ENCODE measurements at regions not wholly inside any gene's neighbourhood (a gene's known extent, or its start where the extent isn't known, plus 50 kb on each side); places are given as distances from the start of the nearest gene placed in this dataset.

DNA sequence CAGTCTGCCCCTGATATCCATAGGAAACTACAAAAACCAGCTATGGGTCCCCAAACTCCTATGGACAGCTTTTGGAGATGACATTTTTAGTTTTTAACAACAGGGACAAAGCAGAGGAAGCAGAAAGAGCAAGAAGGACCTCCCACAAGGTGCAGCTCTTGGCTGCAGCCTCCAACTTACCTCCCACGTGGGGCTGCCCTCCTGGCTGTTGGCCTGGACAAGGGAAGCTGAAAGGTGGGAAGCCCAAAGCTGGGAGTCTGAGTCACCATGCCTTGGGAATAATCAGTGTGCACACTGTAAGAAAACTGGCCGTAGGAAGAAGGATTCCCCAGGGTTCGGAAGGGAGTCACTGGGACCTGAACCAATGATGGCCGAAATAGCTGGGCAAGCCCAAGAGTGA, 51.8 kb upstream of the PAX1 start:
- no peak for DNase-seq (ENCODE audit: low read depth)

DNA sequence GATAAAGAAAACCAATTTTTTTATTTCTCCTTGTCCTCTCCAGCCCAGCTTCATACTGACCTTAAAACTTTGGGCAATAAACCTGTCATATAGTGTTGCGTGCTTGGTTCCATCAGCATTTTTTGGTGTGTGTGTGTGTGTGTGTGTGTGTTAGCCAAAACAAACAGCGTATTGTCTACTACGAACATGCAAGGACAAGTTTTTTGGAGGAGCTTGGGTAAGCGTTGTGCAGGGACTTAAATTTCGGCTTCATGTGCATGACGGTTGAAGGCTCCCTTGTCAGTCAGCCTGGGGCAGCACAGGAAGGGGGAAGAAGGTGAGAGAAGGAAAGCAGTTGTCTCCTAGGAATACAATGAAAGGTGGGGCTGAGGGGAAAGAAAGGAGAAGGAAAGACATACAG, 62.0 kb upstream of the PAX1 start:
- no peak for DNase-seq (ENCODE audit: low read depth)

DNA sequence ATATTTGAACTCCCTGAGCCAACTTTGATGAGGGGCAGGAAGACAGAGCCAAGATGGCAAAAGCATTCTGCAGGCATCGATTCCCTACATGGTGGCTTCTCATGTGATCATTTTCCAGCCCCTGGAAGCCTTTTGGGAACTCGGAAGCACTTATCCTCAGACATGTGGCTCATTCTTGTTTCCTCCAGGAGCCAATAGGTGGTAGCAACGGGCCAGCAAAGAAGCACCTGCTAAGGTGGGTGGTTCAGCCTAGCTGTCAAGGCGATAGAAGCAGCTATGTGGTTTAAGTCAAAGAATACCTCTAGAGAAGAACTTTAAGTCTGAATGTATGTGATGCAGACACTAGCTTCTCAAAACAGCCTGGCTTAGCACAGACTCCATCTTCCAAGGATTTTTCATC, 64.9 kb upstream of the PAX1 start:
- no peak for DNase-seq (ENCODE audit: low read depth)

DNA sequence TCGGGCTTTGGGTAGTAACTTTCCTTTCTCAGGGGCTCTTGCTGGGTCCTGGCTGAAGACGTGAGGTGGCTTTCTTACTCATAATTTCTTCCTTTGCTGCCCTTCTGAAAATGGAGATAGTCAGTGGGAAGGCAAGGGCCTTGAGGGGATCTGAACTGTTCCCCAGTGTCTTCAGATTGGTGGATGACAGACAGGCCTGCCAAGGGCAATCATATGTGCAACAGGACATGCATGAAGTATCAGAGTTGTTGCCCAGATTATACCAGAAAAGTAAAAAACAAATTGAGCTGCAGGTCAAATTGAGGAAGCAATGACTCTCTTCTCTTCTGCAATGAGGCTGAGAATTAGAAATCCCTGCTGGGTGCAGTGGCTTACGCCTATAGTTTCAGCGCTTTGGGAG, 71.6 kb upstream of the PAX1 start:
- DNase-seq (ENCODE audit: low read depth), result no peak

DNA sequence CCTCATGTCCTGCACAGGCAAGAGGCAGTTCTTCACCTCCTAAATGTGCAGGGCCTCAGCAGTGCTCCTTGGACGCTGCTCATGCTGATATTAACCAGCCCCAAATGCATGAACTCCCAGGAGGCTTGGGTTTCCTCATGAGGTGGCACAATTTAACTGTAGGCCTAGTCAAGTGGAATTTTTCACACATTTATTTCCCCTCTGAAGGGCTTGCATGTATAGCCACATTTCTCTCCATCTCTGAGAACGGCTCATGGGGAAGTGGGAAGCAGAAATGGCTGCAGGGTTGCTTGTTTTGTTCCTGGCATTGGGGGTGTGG, 72.8 kb upstream of the PAX1 start:
- no peak for DNase-seq (ENCODE audit: low read depth)

DNA sequence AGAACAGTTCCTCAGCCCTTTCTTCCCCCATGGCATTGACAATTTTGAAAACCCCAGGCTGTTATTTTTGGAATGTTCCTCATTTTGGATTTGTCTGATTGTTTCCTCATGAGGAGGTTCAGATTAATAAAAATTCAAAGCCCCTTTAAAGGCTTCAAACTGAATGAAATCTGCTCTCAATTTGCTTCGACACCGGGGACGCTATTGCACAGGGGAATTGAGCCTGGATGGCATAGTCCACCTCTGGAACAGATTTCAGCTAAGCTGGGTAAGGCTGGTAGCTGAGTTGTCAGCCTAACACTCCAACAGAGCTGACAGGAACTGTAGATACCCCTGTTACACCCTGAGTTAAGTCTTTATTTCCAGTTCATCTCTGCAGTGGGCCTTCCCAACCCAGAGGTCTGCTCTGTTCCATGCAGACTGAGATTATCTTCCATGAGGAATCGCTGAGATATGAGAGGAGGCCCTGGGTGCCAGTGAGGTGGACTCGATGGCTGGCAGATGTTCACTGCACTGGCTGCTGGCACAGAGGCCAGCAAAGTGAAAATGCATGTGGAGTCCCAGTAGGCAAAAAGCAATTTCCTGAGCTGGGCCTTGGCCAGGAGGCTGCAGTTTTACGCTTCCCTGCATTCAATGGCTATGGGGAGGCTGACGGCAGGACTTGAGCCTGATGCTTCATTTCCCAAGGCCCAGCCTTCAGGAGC, 73.3 kb upstream of the PAX1 start:
- DNase-seq (ENCODE audit: low read depth), result no peak

DNA sequence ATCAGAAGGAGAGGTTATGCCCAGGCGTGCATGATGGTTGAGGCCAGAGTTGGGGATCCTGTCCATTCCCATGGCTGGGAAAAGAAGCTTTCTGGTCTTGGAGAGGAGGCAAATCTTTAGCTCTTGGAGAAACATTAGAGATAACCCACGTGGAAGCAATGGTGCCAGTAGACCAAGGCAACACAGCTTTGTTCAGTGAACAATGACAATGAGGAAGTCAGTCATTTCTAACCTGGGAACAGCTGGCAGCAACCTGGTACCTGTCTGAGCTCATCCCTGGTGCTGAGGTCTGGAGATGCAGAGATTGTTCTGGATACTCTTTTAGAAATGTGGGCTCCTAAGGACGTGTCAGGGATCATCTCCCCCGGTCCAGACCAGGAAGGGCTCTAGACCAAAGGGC, 76.7 kb upstream of the PAX1 start:
- no peak for DNase-seq (ENCODE audit: low read depth)

DNA sequence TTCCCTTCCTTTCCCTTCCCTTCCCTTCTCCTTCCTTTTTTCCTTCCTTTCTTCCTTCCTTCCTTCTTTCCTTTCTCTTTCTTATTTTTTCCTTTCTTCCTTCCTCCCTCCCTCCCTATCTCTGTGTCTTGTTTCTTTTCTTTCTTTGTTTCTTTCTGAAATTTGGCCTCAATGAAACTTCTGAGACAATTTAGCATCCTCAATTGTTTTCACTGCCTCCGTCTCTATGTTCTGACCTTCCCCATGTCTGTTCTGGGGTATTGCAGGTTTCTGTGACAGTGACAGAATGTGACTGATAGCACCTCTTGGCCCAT, 81.7 kb upstream of the PAX1 start:
- DNase-seq (ENCODE audit: low read depth), result no peak

DNA sequence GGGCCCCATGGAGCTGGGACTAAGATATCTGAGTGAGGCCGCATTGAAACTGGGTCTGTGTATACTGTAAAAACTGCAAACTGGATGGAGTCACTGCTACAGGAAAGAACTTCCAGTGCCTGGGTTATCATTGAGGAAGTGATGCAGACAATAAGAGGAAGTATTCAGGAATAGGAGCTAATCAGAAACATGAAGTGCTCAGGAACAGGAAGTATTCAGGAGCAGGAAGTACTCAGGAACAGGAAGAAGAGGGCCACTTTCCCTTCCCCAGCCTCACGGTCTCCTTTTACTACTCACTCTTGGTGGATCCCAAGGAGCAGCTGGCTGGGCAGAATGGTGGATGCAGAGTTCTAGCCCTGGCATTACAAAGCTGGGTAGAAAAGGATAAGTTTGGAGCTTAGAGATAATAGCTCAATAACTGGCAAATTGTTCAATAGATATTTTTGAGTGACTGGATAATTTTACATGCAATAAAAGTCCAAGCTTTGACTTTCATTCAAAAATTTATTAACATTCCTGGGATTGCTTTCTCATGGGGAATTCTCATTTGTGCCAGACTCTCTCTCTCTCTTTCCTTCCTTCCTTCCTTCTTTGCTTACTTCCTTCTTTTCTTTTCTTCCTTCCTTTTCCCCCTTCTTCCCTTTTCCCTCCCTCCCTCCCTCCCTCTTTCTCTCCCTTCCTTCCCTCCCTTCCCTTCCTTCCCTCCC, 82.2 kb upstream of the PAX1 start:
- no peak for DNase-seq (ENCODE audit: low read depth)

DNA sequence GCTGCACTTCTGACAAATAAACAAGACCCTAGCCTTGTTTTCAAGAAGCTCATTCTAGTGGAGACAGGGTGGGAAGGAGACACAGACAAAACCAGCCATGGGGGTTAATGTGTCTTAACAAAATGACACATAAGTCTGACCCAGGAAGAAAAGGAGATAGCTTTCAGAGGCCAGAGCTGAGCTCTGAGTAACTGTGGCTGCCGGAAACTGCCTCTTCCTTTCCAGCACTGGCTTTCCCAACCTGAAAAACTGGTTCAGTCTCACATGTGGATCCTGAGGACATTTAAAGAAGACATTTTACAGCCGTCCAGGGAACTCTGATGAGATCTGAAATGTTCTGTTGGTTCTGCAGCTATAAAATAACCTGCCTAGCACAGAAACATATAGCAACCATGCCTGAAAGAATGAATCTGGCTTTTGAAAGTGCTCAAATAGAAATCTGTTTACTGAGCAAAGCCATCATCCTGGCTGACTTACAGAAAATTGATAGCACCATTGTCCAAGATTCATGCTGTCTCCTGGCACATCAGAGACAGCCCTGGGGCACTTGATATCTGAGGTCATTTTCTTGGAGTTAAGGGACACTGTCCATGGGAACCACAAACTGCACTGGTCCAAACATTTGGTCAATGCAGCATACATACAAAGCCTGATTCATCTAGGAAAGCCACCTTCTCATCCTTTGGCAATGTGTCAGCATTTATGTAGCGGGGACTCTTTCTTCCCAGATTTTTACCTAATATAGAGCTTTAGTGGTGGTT, 83.2 kb upstream of the PAX1 start:
- no peak for DNase-seq (ENCODE audit: low read depth)

DNA sequence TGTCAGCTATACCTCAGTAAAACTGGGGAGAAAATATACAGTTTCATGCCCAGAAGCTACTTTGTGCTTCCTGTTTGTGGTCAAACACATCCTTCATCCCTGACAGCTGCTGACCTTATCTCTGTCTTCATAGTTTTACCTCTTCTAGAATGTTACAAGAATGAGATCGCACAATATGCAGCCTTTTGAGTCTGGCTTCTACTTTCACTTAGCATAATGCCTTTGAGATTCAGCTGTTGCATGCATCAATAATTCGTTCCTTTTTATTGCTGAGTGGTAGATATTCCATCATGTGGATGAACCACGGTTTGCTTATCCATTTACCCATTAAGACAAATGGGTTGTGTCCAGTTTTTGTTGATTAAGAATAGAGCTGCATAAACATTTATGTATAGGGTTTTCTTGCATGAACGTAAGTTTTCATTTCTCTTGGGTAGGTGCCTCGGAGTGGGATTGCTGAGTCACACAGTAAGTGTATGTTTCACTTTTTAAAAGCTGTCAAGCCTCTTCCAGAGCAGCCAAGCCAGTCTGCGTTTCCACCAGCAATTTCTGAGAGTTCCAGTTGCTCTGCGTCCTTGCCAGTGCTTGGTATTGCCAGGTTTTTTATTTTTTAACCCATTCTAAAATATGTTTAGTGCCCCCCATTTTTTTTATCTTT, 86.6 kb upstream of the PAX1 start:
- DNase-seq (ENCODE audit: low read depth), result no peak

DNA sequence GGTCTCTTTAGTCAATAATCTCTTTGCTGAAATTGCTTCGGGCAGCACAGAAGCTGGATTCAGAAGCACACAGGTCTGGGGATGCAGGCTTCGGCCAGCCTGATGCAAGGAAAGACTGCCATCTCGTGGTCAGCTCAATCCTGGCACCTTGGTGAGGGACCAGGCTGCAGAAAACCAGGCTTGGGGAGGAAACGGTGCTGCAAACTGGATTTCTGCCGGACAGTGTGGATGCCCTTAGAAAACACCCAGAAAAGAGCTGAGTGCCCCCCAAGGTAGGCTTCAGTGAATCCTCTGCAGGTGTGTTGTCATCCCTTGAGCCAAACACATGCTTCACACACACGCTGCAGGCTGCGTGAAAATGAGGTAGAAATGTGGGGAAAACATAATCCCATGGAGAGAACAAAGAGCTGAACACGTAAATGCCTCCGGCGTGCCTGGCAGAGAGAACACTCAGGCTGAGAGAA, 89.8 kb upstream of the PAX1 start:
- peak; percentile 16 for DNase-seq (ENCODE audit: low read depth)

DNA sequence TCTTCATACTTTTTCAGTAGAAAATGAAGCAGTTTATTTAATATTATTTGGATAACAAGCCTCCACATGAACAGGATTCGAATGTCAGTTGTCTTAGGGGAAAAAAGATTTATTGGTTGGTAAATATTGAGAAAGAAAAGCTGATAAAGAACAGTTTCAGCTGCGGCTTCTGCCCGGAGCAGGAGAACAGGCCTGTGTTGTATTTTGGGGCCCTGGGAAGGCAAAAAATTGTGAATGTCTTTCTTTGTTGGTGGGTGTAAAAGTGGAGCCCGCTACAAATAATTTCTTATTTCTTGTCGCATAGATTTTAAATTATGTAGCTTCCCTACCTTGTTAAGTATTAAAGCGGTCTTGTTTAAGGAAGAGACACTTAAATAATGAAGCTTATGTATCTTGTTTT, 90.5 kb upstream of the PAX1 start:
- no peak for DNase-seq (ENCODE audit: low read depth)

DNA sequence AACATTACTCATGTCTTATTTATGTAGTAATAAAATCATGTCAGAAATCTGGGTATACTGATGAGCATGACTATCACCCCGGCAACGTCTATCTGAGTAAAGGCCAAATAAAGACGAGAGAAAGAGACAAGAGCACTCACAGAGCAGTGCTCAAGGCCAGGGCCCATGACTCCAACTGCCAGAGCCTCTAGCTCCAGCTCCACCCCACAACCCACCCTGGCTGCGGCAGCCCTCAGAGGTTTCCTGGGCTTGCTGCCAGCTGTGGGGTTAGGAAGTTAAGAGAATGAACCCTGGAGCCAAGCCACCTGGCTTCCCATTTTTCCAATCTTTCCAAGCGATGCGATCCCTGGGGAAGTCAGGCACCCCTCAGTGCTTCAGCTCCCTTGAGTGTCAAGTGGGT, 92.0 kb upstream of the PAX1 start:
- no peak for DNase-seq (ENCODE audit: low read depth)

DNA sequence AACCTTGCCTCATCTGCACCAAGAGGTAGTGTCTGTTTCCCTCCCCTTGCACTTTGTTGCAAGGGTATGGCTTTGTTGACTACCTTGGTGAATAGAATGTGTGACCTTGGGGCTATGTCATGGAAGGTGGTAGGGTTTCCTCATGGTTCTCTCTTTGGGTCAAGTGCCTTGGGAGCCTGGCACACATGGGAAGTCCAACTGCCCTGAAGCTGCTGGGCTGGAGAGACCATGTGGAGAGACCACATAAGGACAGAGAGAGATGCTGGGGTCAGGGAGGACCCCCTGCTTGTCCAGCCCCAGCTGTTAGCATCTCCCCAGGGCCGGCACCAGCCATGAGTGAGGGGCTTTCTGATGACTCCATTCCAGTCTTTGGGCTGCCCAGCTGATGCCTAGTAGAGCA, 95.5 kb upstream of the PAX1 start:
- no peak for DNase-seq (ENCODE audit: low read depth)

DNA sequence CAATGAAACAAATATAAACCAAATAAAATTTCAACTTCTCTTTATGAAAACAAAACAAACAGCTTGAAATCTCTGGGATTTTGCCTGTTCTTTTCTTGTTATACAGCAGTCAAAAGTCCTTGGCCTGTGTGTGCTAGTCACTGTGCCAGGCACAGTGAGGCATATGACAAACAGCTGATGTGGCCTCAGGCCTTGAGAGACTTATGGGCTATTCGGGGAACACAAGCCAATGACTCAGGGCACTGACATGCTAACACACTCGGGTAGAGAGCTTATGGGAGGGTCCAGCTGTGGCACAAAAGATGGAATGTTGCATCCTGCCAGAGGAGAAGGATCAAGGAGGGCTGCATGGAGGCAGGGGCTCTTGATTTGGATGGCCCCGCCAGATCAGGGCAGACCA, 95.4 kb upstream of the NKX2-2 start:
- no peak for DNase-seq (ENCODE audit: low read depth)

DNA sequence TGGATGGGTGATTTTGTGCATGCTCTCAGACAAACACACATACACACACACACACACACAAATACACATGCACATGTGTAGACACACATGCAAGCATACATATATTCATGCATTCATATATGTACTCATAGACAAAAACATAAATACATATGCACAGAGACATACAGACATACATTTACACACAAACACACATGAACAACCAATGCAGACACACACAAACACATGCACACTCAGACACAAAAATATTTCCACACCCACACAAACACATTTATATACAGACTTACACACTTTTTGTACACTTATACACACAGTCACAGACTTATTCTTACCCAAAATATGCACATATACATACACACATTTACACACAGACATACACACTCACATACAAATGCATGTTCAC, 94.9 kb upstream of the NKX2-2 start:
- no peak for DNase-seq (ENCODE audit: low read depth)

DNA sequence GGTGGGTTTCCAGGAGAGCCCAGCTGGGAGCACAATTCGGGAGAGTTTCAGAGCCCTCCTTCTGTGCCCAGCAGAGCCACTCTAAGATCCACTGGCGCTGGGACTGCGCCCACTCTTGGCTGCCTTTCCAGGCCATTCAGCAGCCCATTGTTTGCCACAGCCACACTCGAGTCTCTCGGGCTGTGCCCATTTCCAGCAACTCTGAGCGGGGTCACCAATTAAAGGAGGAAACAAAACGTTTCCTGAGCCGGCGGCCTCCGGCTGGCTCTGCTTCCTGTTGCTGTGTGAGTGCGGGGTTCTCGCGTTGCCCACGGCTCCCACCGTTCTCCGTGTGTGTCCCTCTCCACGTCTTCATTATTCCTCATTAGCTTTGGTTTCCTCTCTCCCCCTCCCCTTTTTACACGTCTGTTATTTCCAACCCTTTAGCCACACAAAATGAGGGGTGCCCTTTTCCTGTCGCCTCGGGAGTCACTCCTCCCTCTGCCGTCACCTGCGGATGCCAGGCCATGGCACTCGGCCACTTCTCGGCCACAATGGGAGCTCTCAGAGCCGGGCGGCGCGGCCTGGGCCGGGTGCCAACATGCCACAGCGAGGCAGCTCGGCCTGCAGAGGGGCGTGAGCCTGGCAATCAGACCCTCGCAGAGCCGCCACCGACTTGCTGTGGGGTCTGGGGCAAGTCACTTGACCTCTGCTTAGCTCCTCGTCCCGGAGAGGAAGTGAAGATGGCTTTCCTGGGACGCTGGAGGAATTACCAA, 94.3 kb upstream of the NKX2-2 start:
- no peak for DNase-seq (ENCODE audit: low read depth)

DNA sequence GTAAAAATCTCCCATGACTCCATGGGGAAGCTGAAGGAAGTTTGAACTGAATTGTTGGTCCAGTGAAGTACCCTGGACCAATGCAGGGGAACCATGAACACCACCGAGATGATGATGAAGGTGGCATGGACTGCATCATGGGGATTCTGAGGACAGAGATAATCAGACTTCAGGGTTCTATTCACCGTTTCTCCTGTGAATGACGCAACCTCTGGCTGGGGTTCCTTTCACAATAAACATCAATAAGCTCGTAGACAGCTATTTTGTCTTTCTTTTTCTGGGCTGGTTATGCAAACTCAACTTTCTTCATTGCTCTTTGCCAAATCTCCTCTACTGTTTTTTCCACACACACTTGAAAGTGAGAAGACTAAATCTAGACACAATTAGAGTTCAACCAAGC, 87.9 kb upstream of the NKX2-2 start:
- DNase-seq (ENCODE audit: low read depth), result no peak

DNA sequence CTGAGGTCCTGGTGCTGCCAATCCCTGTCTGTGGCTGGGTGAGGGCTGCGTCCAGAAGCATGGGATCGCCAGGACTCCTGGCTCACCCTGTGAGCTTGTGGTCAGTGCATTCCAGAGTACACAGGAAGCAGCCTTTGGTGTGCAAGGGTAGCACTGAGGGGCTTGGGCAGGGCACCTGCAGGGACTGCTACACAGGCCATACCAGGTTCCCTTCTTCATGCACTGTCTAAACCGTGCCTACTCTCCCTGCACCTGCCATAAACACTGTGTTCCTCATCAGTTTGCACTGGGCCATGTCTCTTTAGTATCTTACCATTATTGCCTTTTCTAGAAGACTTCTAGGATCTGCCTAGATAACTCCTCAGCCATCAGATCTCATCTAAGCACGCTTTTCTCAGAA, 72.8 kb upstream of the NKX2-2 start:
- no peak for DNase-seq (ENCODE audit: low read depth)

DNA sequence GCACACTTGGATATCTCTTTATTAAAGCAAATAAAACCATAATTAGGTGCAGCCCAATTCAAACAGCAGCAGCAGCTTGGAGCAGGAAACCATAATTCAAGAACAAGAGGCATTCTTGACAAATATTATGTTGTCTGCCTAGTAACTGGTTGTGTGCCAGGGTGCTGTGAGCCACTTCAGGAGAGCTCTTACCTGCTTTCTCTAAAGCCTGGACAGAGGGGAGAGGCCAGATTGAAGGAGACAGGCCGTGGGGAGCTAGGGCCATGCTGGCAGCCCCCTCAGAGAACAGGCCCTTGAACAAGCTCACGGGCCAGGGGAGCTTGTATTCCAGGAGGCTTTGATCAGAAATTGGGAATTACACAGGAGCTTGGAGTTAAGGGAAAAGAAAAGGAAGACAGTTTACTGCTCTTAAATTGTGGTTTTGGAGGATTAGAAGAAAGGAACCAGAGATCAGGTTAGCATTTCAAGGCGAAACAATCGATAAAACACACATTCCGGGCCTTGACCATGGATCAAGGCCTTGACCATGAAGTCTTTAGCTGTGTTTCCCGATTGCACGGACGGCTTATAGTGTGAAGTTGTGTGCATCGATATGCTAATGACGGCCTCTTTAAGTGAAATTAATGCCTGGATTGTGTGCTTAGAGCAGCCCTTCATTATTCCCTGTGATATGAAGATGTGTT, 69.8 kb upstream of the NKX2-2 start:
- no peak for DNase-seq (ENCODE audit: low read depth)

DNA sequence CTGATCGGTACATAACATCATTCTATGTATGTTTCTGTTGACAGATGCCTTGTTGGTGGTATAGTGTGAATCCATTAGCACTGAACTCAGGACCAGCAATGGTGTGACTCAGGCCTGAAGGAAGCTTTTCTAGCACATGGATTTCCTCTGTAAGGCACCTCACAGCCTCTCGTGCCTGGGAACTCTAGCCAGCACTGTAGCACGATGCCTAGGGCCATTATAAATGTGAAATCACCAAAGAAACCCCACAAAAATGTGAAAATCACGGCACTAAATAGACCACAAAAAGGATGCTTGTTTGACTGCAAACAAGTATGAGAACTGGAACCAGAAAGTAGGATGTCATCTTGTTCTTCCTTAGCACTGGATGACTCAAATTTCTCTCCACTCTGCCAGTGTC, 63.7 kb upstream of the NKX2-2 start:
- no peak for DNase-seq (ENCODE audit: low read depth)
